NCI-H1105 treated with DMSO at 0.1 percent for 48 hours (cell line): ENCODE measurements at regions not wholly inside any gene's neighbourhood (a gene's known extent, or its start where the extent isn't known, plus 50 kb on each side); places are given as distances from the start of the nearest gene placed in this dataset.

ENCODE experiments used
- DNase-seq: peaks from one replicate; lab custom pipeline; 2025; lab: John Stamatoyannopoulos, UW

DNA sequence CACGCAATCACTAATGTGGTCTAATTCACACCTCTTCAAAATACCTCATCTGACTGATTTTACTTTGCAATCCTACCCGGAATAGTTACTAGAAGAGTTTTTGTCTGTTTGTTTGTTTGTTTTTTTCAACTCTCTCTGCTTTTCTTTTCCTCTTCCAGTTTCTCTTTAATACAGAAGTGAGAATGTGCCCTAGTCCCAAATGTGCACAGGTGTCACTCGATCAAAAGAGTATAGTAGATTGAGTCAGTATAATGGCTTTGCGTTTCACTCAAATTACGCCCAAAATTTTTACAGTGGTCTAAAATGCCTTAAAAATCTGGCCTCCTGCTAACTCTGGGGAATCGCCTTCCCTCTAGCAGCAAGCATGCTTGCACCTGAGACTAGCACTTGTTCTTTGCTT is 1536.8 kb downstream of the KCNT2 start:
- DNase-seq = no peak

DNA sequence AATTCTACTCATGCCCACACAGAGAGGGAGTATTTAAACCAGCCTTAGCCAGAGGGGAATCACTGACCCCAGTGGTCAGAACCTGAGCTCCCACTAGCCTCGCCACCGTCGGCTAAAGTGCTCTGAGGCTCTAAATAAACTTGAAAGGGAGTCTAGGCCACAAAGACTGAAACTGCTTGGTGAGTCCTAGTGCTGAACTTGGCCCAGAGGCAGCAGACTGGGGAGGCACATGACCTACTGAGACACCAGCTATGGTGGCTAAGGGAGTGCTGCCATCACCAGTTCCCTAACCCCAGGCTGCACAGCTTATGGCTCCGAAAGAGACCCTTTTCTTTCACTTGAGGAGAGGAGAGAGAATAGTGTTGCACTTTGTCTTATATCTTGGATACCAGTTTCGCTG is 1542.8 kb downstream of the KCNT2 start:
- DNase-seq = no peak

DNA sequence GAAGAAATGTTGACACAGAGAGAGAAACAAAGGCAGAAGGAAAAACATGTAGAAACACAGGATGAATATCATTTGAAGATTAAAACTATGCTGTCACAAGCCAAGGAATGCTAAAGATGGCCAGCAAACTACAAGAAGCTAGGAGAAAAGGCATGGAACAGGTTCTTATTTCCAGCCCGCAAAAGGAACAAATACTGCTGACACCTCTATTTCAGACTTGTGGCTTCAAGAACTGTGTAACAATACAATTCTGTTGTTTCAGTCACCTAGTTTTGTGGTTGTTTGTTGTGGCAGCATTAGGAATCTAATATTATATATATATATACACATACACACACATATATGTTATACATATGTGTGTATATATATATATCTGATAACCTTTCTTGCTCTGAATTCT is 1543.9 kb downstream of the KCNT2 start:
- DNase-seq = no peak

DNA sequence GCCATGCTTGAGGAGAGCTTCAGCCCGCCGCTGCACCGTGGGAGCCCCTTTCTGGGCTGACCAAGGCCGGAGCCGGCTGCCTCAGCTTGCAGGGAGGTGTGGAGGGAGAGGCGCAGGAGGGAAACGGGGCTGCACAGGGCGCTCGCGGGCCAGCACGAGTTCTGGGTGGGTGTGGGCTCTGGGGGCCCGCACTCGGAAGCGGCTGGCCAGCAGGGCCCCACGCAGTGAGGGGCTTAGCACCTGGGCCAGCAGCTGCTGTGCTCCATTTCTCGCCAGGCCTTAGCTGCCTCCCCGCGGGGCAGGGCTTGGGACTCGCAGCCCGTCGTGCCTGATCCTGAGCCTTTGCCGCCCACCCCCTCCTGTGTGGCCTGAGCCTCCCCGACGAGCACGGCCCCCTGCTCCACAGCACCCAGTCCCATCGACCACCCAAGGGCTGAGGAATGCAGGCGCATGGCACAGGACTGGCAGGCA is 1554.0 kb downstream of the KCNT2 start:
- no peak for DNase-seq

DNA sequence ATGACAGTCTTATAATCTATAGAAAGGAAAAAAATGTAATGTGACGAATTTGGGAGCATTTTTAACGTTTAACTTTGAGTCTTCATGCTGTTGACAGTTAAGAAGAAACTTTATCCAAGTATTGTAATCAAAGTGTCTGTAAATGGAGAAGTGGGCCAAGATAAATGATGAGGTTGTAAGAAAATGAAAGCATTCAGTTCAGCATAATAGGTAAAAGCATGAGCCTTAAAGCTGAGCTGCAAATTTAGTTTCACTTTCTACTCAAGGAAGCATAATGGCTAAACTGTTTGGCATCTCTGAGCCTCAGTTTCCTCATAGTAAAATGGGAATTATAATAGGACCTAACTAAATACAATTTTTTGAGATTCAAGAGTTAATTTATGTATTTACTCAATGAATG is 1554.8 kb downstream of the KCNT2 start:
- DNase-seq = no peak

DNA sequence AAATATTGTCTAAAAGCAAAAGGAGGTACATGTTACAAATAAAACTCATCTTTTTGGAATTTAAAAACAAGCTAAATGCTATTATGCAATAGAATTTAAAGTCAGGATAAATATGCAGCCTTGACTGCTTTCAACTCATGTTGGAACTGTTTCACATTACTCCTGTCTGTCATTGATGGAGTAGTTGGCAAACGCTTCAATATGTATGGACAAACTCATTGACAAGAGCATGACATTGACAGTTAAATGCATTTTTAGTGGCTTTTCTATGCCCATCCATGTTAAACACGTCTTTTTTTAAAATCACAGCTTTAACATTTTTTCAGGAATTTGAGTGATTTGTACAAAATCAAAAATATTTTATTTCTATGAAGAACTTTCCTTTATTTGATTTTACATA is 1560.5 kb downstream of the KCNT2 start:
- no peak for DNase-seq

DNA sequence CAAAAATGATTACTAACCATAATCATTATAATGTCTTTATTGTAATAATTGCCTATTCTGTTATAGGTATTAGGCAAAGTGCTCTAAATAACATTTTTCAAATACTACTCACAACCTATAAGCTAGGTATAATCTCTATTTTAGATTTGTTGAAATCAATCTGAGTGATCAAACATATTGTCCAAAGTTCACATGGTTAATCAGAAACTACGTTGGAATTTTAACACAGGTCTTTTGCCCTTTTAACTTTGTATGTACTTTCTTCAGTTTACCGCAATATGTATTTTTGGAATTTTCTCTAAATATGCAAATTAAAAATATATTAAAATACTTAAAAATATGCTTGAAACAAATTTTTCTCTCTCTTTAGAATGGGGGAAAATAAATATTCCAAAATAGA is 1563.2 kb downstream of the KCNT2 start:
- DNase-seq = no peak

DNA sequence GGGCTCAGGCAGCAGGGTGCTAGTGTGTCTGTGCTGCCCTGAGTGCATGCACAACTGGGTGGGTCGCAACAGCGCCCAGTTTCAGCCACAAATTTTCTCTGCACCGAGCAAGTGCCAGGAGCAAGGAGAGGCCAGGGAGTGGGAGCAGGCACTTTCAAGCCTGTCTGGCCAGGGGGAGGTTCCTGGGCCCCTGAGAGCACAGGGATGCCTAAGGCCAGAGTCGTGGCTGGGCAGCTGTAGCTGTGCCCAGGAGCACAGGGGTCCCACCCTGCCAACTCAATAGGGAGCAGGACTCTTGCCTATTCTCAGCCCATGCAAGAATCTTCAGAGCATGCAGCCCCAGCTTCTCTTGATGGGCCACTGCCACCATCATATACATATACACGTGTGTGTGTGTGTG is 1577.4 kb downstream of the KCNT2 start:
- DNase-seq = no peak

DNA sequence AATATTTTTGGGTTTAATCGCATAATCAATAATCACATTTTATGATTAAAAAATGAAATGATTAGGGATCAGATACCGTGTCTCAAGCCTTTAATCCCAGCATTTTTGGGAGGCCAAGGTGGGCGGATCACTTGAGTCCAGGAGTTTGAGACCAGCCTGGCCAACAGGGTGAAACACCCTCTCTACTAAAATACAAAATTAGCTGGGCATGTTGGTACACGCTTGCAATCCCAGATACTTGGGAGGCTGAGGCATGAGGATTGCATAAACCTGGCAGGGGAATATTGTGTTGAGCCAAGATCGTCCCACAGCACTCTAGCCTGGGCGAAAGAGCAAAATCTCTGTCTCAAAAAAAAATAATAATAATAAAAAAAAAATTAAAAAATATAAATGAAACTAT is 1581.4 kb downstream of the KCNT2 start:
- no peak for DNase-seq

DNA sequence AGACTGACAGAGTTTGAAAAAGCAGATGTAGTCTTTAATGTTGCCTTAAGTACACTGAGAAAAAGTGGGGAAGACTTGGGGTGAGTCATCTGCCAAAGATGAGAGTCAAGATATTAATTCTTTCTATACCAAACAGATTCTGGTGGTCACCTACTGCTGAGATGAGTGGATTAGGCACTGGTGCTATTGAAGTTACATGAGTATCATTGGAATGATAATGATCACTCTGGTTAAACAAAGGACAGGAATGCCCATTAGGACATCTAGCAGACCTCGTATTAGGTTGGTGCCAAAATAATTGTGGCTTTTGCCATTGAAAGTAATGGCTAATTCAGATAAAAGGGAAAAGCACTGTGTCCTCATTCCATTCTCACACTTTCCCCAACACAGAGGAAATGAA is 1588.9 kb downstream of the KCNT2 start:
- DNase-seq = no peak

DNA sequence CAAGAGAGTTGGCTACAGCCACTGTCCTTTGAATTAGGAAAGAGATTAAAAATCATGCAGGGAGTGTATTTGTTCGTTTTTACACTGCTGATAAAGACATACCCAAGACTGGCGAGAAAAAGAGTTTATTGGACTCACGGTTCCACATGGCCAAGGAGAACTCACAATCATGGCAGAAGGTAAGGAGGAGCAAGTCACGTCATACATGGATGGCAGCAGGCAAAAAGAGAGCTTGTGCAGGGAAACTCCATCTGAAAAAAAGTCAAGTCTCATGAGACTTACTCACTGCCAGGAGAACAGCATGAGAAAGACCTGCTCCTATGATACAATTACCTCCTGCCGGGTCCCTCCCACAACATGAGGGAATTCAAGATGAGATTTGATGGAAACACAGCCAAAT is 1595.2 kb downstream of the KCNT2 start:
- DNase-seq = no peak

DNA sequence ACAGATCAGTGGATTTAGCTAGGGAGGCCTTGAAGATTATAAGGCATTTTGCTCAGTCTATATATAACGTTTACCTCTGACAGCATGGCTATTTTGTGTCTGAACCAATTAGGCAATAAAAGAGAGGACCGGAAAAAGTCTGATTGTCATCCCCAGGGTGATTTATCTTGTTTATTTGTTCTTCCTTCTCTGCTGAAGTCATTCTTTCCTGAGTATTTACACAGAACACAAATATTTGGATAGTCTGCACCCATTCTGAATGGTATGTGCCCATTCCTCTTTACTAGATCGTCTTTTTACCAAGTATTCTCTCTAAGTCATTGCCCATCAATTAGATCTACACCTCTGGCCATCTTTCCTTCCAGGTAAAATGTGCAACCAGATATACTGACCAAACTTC is 1602.9 kb downstream of the KCNT2 start:
- no peak for DNase-seq

DNA sequence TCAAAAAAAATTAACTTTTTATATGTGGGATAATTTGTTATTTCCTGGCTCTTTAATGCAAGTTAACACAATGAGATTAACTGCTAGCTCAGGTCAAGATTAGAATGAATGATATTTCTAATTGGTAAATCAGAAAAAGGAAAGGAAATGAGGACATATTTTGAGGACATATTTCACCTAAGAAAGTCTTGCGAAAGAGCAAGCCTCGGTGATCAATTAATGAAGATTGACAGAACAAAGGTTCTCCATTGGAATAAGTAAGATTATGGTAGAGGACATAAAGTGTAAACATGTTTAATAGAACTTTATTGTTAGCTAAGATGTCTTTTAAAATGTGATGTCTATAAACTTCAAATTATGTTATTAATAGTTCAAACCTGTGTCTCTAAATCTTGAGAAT is 1617.8 kb downstream of the KCNT2 start:
- DNase-seq = no peak

DNA sequence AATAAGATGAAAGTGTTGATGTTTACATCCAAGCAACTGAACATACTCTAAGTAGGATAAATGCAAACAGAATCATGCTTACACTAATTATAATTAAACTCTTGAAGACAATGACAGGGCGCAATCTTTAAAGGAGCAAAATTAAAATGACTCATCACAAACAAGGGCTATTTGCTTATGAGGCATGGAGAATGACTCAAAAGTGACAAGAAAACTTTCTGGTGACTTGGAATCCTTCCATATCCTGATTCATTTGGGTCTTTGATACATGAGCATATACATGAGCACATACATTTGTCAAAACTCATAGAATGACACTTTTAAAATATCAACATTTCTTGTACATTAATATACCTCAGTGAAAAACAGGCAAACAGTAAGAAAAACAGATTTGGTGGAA is 1632.3 kb downstream of the KCNT2 start:
- DNase-seq = no peak

DNA sequence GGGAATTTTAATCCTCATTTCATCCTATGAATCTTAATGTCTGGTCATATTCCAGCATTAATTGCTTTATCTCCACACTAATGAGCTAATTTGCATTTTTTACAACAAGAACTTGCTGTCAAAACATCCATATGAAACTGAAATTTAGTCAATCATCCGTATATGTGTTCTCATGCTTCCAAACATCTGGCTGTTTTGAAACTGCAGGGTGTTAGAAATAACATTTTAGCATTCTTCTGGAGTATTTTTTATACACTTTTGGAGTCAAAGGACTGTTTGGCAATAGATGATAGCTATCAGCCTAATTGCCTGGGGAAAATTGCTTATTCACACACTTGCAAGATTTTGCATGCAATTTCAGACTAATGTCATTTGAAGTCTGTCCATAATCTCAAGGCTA is 1639.3 kb downstream of the KCNT2 start:
- no peak for DNase-seq

DNA sequence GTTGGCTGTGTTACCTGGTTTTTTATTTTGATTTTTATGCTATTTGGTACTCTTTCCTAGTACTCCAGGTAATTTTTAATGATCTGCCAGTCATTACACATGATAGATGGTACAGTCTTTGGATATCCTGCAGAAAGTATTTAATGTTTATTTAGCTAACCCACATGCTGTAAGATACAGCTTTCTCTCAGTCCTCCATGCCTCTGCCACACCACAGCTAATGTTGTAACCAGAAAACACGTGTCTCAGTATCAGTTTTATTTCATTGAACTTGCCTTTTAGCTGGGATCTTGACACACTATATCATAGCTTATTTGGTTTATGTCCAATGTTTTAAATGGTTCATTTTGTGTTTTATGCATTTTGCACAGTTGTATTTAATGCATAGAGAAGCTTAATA is 1648.4 kb downstream of the KCNT2 start:
- no peak for DNase-seq

DNA sequence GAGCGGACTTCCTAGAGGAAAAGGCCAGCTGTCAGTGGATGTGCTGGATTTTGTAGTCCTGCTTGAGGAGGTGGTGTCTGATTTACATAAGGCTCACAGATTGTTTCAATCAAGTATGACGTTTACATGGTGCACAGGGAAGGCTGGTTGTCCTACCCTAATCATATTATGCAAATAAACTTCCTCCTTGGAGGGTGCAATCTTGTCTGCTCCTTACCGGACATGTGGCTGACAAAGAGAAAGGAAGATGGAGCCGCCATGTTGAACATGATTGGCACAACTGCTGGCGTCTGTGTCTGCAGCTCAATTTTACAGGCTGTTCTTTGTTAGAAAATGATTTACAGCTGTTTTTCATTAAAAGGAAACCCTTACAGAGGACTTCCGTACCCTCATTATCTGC is 1656.1 kb downstream of the KCNT2 start:
- no peak for DNase-seq

DNA sequence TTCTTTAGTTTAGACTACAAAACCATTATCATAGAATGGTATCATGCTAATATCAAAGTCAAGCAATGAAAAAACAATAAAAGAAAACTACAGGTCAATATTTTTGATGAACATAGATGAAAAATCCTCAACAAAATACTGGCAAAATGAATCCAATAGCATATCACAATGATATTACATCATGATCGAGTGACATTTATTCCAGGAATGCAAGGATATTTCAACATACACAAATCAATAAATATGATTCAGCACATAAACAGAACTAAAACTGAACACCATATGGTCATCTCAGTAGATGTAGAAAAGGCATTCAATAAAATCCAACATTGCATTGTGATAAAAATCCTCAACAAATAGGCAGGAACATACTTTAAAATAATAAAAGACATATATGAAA is 1657.7 kb downstream of the KCNT2 start:
- DNase-seq = no peak

DNA sequence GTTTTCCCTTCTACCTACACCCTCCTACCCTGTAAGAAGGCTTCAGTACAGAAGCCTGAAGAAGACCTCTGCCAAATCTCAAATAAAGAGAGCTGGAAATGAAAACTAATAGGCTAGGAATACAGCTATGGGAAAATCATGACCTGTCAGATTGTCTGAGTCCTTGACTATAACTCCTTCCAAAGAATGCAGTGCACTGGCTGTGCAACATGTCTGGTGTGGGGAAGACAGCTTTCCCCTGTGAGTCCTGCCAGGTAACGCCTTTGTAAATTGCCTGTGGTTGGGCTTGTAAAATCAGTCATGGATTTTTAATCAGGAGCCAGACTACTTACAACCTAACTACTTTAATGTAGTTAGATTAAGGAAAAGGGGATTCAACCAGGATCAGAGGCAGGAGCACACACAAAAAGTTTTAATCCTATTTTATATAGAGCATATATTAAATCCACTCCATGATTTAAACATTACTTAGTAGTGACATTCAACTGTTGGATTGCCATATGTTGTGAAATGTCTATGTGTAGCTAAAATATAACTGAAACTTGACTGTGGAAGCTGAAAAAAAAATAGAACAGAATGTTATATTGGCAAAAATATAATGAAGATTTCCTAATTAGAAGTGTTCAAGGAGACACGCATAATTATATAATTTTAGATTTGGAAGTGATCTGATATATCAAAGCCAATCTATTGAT is 1667.8 kb downstream of the KCNT2 start:
- DNase-seq = no peak

DNA sequence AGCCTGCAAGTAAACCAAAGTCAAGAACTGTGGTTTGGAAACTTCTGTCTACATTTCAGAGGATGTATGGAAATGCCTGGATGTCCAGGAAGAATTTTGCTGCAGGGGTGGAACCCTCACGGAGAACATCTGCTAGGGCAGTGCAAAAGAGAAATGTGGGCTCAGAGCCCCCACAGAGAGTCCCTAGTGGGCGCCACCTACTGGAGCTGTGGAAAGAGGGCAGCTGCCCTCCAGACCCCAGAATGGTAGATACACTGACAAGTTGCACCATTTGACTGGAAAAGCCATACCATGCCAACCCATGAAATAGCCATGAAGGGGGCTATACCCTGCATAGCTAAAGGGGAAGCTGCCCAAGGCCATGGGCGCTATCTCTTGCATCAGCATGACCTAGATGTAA is 1672.4 kb downstream of the KCNT2 start:
- no peak for DNase-seq

DNA sequence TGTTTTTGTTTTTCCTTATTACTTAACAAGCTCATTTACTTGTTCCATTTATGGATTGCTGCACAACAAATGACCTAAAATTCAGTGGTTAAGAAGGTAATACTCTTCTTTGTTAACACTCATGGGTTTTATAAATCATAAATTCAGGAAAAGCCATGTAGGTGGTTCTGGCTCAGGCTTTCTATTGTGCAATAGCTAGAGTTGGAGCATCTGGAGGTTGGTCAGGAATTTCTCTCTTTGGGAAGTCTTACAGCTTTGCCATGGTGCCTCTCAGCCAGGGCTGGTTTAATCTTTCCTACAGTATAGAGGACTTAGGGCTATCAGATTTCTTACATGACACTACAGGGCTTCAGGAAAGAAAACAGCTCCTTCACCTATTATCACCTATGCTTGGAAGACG is 1677.1 kb downstream of the KCNT2 start:
- DNase-seq = no peak

DNA sequence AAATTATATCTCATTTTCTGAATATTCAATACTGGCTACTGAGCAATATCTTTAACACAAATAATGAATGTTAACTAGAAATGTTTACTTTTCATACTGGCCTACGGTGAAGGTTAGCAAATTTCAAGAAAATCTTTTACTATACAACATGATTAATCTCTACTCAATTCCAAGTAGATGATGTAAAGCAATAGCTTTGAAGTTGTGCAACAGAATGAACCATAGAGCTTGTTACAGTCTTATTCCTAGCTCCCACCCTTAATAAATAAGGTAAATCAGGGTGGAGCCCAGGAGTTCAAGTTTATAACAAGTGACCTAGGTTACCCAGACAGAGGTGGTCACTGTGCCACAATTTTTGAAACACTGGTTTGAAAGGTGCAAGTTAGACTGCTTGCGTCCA is 1678.1 kb downstream of the KCNT2 start:
- no peak for DNase-seq

DNA sequence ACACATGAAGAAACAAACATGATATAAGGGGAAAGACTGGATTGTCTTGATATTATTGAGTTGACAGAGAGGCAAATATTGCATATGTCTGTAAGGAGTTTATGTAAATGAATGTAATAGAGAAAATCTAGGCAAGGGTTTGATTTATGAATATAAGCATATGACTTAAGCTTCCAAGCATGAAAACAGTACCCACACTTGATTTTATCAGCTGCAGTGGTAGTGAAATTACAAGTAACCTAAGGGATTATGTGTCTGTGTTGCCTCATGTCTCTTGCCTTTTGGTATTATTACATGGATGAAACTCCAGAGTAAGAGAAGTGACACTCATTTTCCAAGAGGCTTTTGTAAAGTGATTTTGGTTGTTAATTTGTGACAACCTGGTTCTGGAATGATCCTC is 1678.9 kb downstream of the KCNT2 start:
- no peak for DNase-seq

DNA sequence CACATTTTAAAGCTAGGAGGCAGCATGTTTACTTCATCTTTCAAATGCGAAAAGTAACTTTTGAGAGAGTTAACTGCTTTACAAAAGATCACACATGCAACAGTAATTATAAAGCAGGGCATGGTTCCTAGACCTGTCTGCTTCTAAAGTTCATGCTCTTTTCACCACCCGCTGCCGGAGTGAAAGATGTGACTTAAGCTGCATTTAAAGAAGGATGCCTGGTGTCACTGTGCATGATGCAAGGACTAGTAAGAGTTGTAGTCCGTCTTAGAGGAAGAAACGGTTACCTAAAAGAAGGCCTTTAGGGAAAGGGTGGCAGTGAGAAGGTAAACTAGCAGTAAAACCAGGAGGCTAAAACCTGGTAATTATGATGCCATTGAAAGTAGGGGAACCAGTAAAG is 1689.1 kb downstream of the KCNT2 start:
- DNase-seq = no peak

DNA sequence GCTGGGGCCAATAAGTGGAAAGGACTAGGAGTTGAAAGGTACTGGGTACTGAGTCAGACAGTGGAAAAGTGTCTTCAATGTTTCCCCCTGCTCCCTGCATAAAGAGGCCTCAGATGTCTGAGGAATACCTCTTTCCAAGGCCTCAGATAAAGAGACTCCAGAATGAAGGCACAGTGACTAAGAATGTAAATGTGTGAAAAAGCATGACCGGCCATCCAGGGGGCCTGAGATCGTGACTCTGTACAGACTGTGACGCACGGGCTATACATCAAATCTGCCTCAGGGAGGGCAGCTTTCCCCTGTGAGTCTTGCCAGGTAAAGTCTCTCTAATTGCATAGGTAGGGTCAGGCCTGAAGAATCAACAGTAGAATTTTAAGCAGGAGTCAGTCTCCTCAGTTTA is 1690.5 kb downstream of the KCNT2 start:
- no peak for DNase-seq
